GM13977 (cell line): ENCODE measurements at regions not wholly inside any gene's neighbourhood (a gene's known extent, or its start where the extent isn't known, plus 50 kb on each side); places are given as distances from the start of the nearest gene placed in this dataset.
"Not testable (repeated sequence)": the region's sequence is repeated elsewhere in the genome, so short reads cannot be mapped to it uniquely, and the experiment has no call there.

Experiments used
- DNase-seq: peaks from one replicate; pipeline ENCODE4 v3.0.0; 2012; ENCODE audit warnings: low spot score
- in situ Hi-C: fragments of 300-500 bp; cut with MboI; formaldehyde crosslinking; loops from one replicate; pipeline ENCODE4 v1.12.0; 2022; ENCODE audit warnings: low sequenced_read_pairs, low pct_unique_long_range_greater_than_20kb, mixed read lengths, inconsistent platforms; ENCODE audit not compliant: unreplicated experiment

DNA sequence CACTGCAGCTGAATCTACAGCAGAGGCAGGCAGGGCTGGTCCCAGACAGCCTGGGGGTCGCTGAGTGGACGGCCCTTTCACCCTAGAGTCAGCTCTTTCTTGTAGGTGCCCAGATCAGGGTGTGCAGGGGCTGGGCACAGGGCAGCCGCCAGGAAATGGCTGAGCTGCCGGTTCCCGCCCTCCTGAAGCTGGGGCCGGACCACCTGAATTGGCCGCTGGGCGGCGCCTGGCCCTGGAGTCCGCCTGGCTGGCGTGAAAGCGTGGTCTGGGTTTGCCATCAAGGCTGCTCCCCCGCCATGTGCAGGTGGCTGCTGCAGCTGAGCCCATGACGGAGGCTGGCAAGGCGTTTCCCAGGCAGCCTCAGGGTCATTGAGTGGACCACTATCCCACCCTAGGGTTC, 85.7 kb downstream of the POTEM start:
- in situ Hi-C loops, DNase-seq: not testable (repeated sequence)

DNA sequence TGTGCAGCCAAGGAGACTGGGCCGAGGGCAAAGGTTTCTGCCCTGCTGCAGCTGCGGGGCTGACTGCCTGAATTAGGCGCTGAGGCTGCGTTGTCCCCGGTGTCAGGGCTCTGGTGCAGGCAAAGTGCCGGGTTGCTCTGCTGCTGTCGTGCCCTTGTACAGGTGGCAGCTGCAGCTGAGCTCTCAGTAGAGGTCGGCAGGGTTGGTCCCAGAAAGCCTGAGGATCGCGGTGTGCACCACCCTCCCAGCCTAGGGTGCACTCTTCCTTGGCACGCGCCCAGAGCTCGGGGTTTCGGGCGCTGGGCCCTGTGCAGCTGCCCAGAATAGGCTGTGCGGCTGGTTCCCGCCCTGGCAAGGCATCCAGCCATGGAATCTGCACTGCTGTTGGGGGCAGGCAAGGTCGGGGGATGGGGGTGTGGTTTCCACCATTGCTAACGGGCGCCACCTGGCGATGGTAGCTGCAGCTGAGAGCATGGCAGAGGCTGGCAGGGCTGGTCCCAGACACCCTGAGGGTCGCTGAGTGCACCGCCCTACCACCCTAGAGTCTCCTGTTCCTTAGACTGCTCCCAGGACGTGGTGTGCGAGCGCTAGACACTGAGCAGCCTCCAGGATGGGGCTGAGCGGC, 86.3 kb downstream of the POTEM start:
- in situ Hi-C loops, DNase-seq: not testable (repeated sequence)

DNA sequence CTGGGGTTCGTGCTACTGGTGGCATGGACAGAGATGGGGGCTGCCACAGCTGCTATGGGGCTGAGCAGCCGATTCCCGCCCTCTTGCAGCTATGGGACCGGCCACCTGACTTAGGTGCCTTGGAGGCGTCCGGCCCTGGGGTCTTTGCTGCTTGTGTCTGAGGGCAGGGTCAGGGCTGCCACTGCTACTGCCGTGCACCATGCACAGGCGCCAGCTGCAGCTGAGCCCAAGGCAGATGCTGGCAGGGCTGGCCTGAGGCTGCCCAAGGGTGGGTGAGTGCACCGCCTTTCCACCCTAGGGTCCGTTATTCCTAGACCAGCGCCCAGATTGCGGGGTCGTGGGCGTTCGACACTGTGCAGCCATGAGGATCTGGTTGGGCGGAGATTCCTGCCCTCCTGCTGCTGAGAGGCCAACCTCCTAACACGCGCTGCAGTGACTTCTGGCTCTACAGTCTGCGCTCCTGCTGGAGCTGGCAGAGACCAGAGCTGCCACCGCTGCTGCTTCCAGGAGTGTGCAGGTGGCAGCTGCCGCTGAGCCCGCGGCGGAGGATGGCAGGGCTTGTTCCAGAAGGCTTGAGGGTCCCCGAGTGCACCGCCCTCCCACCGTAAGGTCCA, 87.0 kb downstream of the POTEM start:
- in situ Hi-C loops, DNase-seq: not testable (repeated sequence)

DNA sequence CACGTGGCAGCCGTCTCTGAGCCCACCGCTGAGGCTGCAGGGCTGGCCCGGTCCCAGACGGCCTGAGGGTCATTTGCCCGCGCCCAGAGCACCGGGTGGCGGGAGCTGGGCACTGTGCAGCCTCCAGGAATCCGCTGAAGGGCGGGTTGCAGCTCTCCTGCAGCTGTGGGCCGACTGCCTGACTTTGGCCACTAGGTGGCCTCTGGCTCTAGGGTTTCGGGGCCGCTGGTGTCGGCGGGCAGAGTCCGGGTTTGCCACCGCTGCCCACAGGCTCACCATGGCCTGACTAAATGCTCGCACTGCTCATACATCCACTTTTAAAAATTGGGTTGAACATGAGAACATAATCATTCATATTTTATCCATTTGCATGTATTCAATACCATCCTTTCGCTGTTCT, 87.7 kb downstream of the POTEM start:
- DNase-seq, in situ Hi-C loops: not testable (repeated sequence)

DNA sequence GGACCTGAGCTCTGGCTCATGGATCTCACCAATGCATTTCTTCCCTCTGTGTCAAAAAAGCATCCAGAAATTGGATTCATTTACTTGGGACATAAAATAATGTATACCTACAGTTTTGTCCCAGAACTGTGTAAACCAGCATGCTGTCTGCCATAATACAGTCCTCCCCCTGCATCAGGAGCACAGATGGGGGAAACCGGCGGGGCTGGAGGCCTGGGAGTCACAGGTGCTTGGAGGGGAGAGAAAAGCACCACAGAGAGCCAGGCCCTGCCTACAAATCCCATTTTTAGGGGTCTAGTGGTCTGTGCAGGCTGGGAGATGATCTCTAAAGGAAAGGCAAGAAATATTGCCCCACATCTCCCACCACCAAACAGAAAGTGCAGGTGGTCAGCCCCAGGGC, 91.8 kb downstream of the POTEM start:
- DNase-seq, in situ Hi-C loops: not testable (repeated sequence)

DNA sequence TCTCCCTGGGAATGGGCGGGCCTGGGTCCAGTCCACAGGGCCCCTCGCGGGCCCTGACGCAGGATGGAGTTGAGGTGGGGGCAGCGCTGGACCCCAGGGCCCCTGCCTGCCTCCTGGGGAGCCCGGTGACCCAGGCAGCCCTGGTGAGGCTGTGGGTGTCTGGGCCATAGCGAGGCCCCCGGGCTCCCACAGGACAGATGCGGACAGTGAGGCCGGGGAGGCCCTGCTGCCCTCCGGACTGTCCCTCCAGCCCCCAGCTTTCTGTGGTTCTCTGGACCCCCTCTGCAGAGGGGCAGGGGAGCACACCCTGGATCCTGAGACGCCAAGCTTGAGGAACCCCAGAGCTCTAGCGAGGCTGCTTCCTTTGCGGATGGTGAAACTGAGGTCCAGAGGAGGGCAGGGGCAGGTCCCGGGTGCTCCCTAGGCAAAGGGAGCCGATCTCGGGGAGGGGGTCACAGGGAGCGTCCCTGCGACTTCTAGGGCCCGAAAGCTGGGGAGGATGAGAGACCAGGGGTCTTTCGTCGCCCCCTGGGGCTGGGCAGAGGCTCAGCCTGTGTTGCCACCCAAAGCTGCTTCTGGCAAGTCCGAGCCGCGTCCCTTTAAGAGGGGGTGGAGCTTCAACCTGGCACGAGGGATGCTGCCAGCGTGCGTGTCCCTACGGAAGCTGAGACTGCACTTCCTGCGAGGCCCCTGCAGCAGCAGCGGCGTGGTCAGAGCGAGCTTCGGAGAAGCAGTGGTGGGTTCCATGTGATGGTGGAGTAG, 94.6 kb downstream of the POTEM start:
- in situ Hi-C loops, DNase-seq: not testable (repeated sequence)

DNA sequence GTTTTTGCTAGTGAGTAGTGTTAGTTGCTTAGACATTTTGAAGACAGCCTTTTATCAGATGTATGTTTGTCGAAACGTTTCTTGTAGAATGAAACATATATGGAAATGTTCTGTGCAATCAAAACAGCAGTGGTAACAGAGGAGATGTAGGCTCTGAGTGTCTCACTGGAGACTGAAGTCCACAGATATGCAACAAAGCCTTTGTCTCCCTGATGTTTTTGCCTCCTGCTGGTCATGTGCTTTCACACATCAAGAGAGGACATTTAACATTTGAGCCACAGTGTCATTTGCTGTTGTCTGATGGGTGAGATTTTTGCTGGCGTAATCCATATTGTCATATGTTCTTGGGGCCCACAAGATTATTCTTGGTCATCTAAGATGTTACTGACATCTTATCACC, 101.7 kb downstream of the POTEM start:
- DNase-seq, in situ Hi-C loops: not testable (repeated sequence)

DNA sequence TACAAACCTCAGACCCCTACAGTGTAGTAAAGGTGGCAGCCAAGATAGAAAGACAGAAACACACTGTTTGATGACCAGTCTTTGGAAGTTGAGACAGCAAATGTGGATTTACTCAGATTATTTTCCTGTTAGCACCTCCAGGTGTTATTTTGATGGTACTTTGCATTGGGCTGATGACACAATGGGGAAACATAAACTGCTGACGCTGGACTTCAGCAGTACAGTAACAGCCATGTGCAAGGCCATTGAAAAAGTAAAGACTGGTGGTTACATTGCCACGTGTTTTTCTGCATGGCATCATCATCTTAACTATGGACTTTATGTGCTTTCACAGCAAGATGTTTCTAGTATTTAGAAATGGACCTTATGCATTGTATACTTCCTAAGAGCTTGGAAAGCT, 105.3 kb downstream of the POTEM start:
- DNase-seq, in situ Hi-C loops: not testable (repeated sequence)

DNA sequence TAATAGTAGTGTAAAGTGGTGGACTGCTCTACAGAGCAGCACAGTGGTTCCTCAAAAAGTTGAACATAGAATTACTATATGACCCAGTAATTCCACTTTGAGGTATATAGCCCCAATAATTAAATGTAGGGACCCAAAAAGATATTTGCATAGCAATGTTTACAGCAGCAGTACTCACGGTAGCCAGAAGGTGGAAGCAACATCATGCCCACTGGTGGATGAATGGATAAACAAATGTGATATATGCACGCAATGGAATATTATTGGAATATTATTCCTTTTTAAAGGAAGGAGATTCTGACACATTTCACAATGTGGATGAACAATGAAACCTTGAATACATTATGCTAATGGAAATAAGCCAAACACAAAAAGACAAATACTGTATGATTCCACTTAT, 121.4 kb downstream of the POTEM start:
- in situ Hi-C loops, DNase-seq: not testable (repeated sequence)

DNA sequence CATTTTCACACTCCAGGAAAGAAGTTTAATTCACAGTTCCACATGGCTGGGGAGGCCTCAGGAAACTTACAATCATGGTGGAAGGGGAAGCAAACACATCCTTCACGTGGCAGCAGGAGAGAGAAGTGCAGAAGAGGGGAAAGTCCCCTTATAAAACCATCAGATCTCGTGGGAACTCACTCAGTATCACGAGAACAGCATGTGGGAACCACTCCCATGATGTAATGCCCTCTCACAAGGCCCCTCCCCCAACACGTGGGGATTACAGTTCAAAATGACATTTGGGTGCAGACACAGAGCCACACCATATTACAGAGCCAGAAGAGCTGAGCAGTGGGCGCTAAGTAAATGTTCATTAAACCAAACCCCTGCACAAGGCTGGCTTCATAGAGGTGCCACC, 126.0 kb downstream of the POTEM start:
- in situ Hi-C loops, DNase-seq: not testable (repeated sequence)

DNA sequence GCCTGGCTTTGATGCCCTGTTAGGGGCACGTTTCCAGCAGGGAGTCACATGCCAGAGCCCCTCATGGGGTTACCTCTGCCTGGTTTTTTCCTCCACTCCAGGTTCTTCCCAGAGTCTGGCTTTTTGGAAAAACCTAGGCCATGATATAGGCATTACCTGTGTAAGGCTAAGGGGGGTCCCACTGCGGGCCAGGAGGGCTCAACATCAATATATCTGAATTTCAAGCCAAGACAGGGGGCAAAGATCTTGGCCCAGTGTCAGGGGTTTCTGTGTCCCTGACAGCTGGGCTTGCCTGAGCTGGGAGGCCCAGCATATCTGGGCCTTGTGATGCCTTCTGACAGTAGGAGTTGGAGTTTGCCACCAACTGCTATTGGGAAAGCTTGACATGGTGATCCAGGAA, 127.5 kb downstream of the POTEM start:
- in situ Hi-C loops, DNase-seq: not testable (repeated sequence)

DNA sequence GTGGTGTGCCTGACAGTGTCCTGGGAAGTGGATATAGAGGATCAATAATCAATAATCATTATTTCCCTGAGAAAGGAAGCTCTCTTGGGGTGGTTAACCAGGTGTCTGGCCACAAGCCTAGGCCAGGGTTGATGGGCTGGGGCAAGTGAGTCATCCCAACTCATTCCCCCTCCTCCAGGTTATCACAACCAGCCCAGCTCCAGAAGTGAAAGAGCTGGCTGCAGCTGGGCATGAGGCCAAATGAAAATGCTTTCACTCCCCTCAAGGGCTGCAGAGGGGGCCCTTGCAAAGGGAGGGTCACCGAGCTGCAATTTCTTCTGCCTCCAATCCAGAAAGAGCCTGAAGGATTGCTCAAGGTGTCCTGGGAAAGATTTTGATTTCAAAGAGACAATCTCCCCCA, 127.9 kb downstream of the POTEM start:
- in situ Hi-C loops, DNase-seq: not testable (repeated sequence)

DNA sequence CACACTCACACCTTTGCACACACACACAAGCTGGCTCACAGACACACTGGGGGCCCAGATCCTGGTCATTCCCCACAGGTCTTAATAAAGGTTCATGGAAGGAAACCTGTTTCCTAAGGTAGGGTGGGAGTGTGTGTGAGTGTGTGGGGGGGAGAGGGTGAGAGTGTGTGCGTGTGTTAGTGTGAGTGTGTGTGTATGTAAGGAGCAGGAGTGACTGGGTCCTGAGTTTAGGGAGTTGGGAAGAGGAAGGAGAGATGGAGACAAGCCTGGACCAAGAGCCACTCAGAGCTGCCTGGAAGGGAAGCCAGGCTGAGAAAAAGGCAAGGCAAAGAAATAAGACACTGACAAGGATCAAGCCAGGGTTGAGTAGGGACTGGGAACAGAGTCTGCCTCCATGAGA, 129.2 kb downstream of the POTEM start:
- in situ Hi-C loops, DNase-seq: not testable (repeated sequence)

DNA sequence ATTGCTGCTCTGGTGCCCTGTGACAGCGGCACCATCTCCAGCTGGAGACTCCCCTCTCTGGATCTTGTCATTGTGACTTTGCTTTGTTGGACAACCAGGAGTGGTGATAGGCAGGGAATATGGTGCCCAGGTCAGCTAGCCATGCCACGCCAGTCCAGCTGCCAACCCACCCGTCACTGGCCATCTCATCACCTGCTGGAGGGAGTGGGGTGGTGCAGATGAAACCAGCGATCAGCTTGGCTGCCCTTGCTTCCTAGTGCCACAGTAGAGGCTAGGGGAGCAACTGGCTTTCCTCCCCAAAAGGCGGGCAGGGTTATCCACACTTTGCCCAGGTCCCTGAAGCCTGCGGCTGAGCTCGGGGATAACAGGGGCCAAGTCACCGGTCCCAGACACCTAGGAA, 129.6 kb downstream of the POTEM start:
- DNase-seq, in situ Hi-C loops: not testable (repeated sequence)

DNA sequence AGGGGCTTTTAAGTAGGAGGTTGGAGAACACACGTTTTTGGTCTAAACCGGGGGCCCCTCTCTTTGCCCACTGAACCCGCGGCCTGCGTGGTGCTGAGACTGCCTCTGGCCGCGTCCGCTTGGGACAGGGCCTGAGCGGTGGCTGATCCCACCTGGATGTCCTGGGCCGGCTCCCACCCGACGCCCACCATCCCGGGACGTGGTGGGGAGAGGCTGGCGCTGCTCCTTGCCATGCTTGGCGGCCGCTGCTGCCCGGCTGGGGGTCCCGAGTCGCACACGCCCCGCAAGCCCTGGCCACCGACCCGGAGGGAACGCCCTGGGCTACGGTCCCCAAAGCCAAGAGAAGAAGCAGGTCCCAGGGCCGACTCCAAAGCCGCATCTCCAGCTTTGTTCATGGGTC, 130.1 kb downstream of the POTEM start:
- DNase-seq, in situ Hi-C loops: not testable (repeated sequence)

DNA sequence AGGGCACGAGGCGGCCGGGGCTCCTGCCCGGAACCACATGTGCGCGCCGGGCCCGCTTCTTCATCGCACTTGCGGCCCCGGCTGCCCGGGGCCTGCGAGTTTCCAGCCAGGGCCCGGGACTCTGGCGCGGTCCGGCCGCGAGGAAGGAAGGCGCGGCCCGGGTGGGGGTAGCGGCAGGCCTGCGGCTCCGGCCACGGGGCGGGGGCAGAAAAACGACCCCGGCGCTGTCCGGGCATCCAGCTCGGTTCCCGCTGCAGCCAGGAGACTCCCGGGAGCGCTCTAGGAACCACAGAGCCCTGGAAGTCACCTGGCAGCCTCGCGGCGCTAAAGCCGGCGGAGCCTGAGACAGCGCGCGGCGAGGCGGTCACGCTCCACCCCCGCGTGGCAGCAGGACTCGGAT, 130.5 kb downstream of the POTEM start:
- DNase-seq, in situ Hi-C loops: not testable (repeated sequence)

DNA sequence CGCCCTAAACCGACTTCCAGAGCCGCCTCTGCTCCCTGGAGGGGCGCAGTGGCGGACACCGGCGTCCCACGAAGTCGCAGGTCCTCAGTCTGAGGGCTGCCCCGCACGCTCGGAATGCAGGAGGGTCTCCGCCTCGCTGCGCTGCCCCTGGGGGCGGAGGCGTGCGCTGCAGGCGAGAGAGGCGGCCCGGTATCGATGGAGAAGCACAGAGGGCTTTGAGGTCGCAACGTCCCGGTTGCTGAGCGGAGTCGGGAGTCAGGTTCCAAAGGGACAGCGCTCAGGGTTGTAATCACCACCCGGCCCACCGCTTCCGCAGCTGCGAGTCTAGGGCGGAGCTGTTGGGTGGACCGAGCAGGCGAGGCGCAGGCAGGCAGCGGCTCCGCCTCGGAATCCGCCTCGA, 131.0 kb downstream of the POTEM start:
- DNase-seq, in situ Hi-C loops: not testable (repeated sequence)

DNA sequence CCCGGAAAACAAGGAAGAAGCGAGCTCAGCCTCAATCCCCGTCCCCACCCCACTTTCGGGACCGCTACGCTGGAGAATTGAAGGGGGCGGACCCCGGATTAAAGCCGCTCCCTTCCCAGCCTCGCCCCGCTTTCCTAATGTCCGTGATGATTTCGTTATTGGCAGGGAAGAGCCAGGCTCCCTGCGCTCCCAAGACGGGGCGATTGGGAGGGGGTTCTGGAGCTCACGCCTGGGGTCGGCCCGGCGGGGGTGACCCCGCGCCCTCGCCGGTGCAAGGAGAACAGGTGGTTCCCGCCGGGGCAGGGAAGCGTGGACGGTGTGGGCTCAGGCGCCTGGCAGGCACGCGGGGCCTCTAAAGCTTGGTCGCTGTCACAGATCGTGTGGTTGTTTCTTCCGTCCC, 131.5 kb downstream of the POTEM start:
- DNase-seq, in situ Hi-C loops: not testable (repeated sequence)

DNA sequence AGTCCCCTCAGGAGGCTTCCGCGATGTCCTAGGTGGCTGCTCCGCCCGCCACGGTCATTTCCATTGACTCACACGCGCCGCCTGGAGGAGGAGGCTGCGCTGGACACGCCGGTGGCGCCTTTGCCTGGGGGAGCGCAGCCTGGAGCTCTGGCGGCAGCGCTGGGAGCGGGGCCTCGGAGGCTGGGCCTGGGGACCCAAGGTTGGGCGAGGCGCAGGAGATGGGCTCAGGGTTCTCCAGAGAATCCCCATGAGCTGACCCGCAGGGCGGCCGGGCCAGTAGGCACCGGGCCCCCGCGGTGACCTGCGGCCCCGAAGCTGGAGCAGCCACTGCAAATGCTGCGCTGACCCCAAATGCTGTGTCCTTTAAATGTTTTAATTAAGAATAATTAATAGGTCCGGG, 132.1 kb downstream of the POTEM start:
- in situ Hi-C loops, result not testable (repeated sequence)

More for the DNA sequence above, 132.1 kb downstream of the POTEM start:
- not testable (repeated sequence) for DNase-seq
